Progenitor cell of endocrine pancreas (in vitro differentiated cells): ENCODE measurements at regions not wholly inside any gene's neighbourhood (a gene's known extent, or its start where the extent isn't known, plus 50 kb on each side); places are given as distances from the start of the nearest gene placed in this dataset.

Experiments
- DNase-seq: peaks from one replicate; pipeline ENCODE4 v3.0.0; 2021; ENCODE audit warnings: low spot score; ENCODE audit not compliant: unreplicated experiment
- H3K27ac Mint-ChIP-seq: 2 replicates; pipeline ENCODE4 v1.8.0; 2021; ENCODE audit warnings: mild to moderate bottlenecking, moderate library complexity, mixed read lengths
- H3K27me3 Mint-ChIP-seq: 2 replicates; pipeline ENCODE4 v1.8.0; 2021; ENCODE audit warnings: mixed read lengths
- H3K36me3 Mint-ChIP-seq: 2 replicates; pipeline ENCODE4 v1.8.0; 2022; ENCODE audit warnings: mixed read lengths; ENCODE audit not compliant: insufficient read depth
- H3K4me1 Mint-ChIP-seq: 2 replicates; pipeline ENCODE4 v1.8.0; 2021; ENCODE audit warnings: low read depth, mixed read lengths
- H3K4me3 Mint-ChIP-seq: 2 replicates; pipeline ENCODE4 v1.8.0; 2021; ENCODE audit warnings: low read depth, mild to moderate bottlenecking, moderate library complexity, mixed read lengths
- H3K9me3 Mint-ChIP-seq: 2 replicates; pipeline ENCODE4 v1.8.0; 2021; ENCODE audit warnings: low read depth, mixed read lengths
- CTCF ChIP-seq: fragments of 200-600 bp; sonication (generic); IDR thresholded peaks from one replicate; pipeline ENCODE4 v1.5.0; 2021; ENCODE audit warnings: antibody characterized with exemption, mild to moderate bottlenecking; ENCODE audit not compliant: unreplicated experiment

DNA sequence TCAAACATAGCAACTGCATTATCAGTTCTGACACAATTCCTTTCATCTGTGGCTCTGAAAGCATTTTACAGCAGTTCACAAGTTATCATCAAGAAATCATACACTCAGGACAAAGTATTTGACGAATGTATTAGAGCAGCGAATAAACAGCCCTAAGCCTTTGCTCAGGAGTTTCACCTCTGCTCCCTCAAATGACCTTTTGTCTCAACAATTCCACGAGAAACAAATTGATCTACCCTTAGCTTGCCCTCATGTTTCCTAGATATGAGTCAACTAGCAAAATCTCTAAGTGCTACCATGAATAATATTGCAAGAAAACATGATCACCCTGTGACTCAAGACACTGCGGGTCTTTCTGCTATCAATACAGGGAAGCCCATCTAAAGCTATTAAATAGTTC lies 396.1 kb downstream of the EFNB2 start:
- H3K27ac Mint-ChIP-seq, result no peak overlapping the region
- H3K4me3 Mint-ChIP-seq, result no peak overlapping the region
- peaks cover 20% of the 10 kb centered on the region for H3K4me1 Mint-ChIP-seq
- peaks cover 4% of the 10 kb centered on the region for H3K36me3 Mint-ChIP-seq
- no peaks in the 10 kb centered on the region for H3K27me3 Mint-ChIP-seq
- peaks cover 17% of the 10 kb centered on the region for H3K9me3 Mint-ChIP-seq
- TF ChIP-seq CTCF, result no peak
- DNase-seq, result no peak

- Mint-ChIP-seq H3K36me3 (peaks cover 4% of the 10 kb centered on the region), H3K4me1 (peaks cover 15% of the 10 kb centered on the region), H3K4me3 (no peak overlapping the region), H3K27me3 (no peaks in the 10 kb centered on the region), H3K27ac (no peak overlapping the region), H3K9me3 (peaks cover 22% of the 10 kb centered on the region)
- DNase-seq, result no peak
- no peak for TF ChIP-seq CTCF
Measured at GRCh38 chr13:106138620-106139019, 396.8 kb downstream of the EFNB2 start.

- Mint-ChIP-seq H3K27me3 (no peaks in the 10 kb centered on the region), H3K9me3 (peaks cover 35% of the 10 kb centered on the region), H3K4me3 (no peak overlapping the region), H3K4me1 (peaks cover 9% of the 10 kb centered on the region), H3K27ac (no peak overlapping the region), H3K36me3 (peaks cover 9% of the 10 kb centered on the region)
- no peak for TF ChIP-seq CTCF
- no peak for DNase-seq
Measured at GRCh38 chr13:106133025-106133424, 402.4 kb downstream of the EFNB2 start.

GRCh38 chr13:106132216-106132615 lies 403.2 kb downstream of the EFNB2 start:
- peaks cover 40% of the 10 kb centered on the region for H3K9me3 Mint-ChIP-seq
- peaks cover 9% of the 10 kb centered on the region for H3K4me1 Mint-ChIP-seq
- no peak overlapping the region for H3K27ac Mint-ChIP-seq
- no peak for TF ChIP-seq CTCF
- H3K4me3 Mint-ChIP-seq, result no peak overlapping the region
- H3K36me3 Mint-ChIP-seq, result peaks cover 12% of the 10 kb centered on the region
- DNase-seq, result no peak
- no peaks in the 10 kb centered on the region for H3K27me3 Mint-ChIP-seq

GRCh38 chr13:106129993-106130392 lies 405.5 kb downstream of the EFNB2 start:
- Mint-ChIP-seq H3K27ac (peak overlapping the region; percentile 59), H3K27me3 (no peaks in the 10 kb centered on the region), H3K4me3 (no peak overlapping the region), H3K4me1 (peaks cover 9% of the 10 kb centered on the region), H3K36me3 (peaks cover 8% of the 10 kb centered on the region), H3K9me3 (peaks cover 31% of the 10 kb centered on the region)
- TF ChIP-seq CTCF, result no peak
- no peak for DNase-seq
